GM21576 (cell line): ENCODE measurements at regions not wholly inside any gene's neighbourhood (a gene's known extent, or its start where the extent isn't known, plus 50 kb on each side); places are given as distances from the start of the nearest gene placed in this dataset.

ENCODE experiments used
- ATAC-seq: cut with Tn5 transposase; IDR thresholded peaks from one replicate; pipeline ENCODE4 v1.9.1; 2021; ENCODE audit warnings: mild to moderate bottlenecking, moderate library complexity; ENCODE audit not compliant: unreplicated experiment

DNA sequence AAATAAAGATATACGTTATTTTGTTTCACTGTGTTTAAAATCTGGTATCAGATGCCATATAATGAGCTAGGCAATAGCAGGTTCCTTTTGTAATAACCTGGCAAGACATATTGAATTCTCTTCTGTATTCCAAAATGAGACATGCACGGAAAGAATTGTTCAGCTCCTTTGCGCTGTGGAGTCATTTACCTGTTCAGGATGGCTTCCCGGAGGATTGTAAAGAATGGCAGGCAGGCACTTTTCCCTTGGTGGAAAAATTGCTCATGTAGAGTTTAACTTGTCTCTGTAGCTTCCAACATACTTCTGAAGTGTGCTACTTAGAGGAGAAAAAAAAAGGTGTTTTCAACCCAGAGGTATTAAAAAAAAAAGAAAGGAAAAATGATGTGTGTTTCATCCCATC is 805.2 kb downstream of the GALC start:
- ATAC-seq = no peak

DNA sequence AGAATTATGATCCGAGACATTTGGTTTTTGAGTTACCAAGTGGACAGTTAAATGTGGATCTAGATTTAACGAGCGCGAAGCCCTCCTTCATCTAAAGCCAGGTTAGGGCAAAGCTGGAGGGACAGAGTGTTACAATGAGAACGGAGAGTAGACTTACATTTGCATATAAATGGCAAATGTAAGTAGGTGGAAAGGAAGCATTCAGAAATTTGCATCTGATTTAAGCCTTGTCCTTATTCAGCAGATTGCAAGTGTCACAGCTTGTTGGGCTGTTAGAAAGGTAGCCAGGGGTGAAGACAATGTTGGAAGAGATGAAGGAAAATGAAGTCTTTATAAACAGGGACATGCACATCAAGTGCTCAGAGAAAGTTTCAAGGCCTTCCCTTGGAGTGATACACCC is 806.2 kb downstream of the GALC start:
- no peak for ATAC-seq

DNA sequence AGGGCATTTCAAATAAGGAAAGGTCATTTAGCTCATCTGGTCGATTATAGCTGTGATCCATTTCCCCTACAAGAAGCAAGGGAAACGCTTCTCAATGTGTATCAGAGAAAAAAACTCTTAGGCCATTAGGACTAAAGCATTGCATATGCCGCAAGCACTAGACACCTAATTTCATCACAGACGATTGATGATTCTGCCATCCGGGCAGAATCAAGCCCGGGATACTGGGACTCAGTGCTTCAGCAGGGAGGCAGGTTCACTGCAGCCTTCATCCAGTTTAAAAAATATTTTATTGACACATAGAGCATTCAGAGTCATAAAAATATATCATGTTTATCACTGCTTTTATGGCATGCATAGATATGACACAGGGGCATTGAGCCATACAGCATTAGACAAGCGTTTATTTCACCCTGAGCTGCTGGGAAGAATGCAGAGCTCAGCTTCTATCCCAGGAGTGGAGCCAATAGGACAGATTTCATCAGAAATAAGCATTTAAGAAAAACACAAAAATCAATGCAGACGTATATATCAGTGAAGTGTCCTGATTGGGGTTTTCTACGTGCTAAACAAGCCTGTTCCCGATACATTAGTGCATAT is 806.9 kb downstream of the GALC start:
- no peak for ATAC-seq

DNA sequence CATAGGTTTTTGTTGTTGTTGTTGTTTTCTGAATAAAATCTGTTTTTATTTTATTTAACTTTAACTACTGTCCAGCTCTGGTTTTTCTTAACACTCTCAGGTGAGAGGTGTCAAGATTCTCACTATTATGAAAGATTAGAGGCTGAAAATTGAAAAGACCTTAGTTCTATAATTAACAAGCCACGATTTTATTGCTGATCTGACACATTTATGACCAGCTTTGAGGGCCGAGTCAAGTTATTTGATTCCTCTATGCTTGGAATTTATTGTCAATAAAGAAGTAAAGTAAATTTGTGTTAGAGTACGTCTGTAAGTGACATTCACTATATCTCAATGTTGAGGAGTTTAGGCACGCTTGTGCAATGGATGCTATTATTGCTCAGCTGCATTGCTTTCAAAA is 808.8 kb downstream of the GALC start:
- no peak for ATAC-seq

DNA sequence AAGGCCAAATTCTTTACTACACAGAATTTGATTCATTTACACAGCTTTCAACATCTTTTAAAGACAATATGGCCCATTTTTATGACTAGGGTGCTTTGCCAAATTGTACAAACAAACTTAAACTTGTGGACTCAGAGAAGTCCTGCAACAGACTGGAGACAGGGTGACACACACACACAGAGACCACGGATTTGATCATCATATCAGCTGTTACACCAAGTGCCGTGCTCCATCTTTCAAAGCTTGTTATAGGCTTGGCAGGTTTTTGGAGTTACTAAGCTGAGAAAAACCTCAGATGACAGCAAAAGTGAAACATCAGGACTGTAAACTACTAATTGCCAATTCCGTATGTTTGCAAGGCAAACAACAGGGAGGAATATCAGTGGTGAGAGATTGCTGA is 811.7 kb downstream of the GALC start:
- ATAC-seq = no peak

DNA sequence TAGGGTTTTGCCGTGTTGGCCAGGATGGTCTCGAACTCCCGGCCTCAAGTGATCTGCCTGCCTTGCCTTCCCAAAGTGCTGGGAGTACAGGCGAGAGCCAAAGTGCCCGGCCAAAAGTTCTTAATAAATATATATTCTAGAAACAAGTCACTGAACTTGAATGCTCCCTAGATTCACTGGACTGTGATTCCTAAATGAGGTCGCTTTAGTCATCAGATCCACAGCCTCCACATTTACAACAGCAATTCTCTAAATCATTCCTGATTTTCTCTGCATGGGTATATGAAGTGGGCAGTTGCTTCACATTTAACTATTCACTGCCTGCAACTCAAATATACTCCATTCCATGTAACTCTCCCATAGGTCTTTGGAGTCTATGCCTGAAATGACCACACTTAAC is 813.0 kb downstream of the GALC start:
- ATAC-seq = no peak

DNA sequence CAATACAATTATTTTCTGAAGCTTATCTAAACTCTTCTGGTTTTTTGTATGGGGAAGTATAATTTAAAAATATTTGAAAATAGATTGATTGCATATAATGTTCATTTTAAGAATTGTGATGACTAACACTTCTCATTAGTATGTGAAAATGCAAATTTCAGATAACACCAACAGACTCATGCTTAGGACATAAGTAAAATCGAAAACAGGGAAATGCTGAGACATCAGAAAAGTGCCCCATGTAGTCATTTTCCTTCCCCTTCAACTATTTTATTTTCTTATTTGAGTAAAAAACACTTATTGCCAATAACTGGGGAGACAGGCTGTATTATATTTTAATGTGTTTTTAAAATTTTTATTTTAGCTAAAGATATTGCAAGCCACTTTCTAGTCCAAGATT is 814.7 kb downstream of the GALC start:
- ATAC-seq = no peak

DNA sequence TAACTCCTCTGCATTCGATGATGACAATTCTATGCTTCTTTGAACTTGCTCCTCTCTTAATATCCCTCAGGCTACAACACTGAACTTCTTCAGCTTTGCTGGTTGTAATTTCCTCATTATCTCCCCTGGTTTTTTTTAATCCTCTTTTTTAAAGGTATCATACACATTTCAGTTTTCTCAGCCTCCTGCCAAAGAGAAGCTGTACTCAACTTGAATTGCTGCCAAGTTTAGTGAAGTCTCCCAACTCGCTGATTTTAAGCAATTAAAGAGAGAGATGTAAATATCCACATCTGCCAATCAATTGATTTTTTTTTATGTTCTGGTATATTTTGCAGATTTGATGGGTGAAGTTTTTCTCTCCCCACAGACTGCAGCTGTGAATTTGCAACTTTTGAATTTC is 817.8 kb downstream of the GALC start:
- no peak for ATAC-seq

DNA sequence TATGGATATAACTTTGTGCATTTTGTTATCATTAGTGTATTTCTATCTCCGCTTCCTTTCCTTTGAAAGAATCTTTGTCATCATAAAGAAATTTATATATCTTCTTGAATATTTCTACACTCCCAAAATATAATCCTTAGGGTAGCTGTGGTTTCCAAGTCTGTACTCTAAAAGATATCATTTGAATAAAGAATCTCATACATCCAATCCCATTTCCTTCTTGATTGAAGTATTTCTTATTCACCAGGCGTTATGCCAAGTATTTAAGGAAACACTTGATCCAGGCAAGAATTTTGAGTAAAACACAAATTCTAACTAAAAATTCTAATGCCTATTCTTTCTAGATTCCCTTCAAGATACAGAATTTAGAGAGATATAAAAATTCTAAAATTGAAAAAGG is 821.8 kb downstream of the GALC start:
- no peak for ATAC-seq

DNA sequence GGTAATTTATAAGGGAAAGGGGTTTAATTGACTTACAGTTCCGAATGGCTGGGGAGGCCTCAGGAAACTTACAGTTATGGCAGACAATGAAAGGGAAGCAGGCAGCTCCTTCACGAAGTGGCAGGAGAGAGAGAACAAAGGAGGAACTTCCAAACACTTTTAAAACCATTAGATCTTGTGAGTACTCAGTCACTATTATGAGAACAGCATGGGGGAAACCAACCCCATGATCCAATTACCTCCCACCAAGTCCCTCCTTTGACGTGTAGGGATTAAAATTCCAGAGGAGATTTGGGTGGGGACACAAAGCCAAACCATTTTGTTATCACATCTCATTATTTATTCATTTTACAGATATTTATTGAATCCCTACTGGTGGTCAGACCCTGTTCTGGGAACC is 822.8 kb downstream of the GALC start:
- ATAC-seq = no peak

DNA sequence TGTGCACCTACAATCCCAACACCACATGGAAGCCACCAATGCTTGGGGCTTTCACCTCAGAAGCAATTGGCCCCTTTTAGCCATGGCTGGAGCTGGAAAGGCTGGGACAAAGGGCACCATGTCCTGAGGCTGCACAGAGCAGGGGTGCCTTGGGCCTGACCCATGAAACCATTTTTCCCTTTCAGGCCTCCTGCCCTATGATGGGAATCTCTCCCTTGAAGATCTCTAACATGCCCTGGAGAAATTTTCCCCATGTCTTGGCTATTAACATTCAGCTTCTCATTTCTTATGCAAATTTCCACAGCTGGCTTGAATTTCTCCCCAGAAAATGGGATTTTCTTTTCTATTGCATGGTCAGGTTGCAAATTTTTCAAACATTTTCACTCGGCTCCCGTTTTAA is 823.6 kb downstream of the GALC start:
- no peak for ATAC-seq

DNA sequence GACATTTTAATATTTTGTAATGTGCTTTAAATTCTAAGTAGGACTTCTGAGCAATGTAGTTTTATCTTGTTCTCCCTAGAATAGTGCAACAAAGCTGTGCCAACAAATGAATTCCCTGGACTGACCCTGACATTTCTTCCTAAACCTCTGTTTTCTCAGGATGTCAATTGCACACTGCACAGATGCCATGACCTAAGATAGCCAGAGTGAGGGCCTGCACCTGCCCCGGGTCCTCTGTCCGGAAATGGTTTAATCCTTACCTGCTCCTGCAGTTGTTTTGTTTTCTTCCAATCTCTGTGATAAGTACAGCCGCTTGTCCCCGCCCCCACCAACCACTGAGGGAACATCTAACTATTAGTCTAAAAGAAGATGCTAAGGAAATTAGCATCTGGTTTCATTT is 831.5 kb downstream of the GALC start:
- ATAC-seq = no peak

DNA sequence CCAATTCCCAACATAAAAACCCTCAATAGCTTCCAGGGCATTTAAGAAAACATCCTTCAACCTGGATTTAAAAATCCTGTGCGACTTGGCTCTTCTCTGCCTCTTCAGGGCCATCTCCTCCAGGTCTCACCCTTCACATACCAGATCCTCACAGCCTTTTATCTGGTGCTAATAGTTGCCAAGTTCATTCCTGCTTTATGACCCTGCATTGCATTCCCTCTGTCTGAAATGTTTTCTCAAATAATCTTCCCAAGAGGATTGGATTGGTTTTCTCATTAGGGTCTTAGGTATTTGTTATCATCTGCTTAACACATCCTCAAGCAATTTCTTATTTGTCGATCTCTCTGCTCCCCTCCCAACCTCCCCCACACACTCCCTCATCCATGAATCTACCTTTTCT is 832.0 kb downstream of the GALC start:
- no peak for ATAC-seq

DNA sequence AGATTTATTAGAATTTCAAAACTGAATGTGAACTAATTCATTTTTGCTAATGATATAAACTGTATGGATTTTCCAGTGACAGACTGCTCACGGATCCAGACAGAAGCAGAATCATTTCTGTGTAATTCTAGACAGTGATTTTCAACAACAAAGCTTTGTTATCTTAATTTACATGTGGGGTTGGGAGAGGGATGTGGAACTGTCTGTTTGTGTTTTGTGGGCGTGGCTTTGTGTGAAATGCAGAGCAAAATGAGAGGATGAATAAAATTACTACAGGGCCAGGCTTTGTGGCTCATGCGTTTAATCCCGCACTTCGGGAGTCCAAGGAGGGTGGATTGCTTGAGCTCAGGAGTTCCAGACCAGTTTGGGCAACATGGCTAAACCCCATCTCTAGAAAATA is 834.7 kb downstream of the GALC start:
- no peak for ATAC-seq

DNA sequence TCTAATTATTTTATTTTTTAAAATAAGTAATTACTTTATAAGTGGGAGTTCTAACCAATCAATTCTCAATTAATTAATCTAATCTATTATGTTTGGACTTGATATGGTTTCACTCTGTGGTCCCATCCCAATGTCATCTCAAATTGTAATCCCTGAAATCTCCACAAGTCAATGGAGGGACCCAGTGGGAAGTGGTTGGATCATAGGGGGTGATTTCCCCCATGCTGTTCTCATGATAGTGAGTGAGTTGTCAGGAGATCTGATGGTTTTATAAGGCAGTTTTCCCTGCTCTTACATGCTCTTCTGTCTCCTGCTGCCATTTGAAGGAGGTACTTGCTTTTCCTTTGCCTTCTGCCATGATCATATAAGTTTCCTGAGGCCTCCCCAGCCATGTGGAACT is 836.1 kb downstream of the GALC start:
- ATAC-seq = no peak

DNA sequence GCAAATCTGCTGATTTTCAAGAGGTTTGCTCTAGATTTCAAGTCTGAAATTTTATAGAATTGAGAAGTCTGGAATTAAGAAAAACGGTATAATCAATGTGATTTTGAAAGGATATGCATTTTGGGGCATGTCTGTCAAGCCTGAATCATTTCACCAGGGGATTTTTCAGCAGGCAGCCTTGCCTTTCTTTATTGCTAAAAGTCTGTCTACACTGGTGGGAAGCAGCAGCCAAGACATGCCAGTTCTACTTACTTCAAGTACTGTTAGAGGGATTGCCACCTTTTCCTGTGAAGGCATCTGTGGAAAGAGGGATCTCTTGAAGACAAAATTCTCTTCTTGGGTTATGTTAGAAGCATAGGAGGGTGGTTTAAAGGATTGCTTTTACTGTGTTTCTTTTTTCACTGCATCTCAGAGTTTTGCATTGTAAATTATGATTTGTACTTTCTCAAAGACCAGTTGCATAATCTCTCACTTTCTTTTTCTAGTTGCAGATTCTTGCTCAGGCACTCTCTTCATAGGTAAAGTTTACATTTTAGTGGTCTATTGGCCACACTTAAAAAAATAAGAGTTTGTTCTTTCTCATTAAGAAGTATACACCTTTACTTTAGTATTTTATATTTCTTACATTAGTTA is 837.0 kb downstream of the GALC start:
- no peak for ATAC-seq

DNA sequence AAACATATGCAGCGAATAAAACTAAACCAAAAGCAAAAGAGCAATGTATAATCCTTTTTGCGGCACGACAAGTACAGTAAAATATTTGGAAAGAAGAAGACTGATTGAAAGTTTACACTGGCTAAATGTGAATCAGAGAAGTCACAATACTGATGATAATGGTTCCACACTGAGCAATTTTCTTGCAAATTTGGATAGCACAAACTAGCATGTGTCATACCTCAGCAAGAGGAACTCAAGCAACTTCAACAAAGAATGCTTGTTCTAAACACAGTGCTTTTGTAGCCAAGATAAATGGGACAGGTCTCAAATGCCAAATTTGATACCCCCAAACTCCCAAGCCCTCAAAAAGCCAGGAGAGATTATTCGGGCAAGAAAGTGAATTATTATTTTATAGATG is 839.1 kb downstream of the GALC start:
- ATAC-seq = no peak

DNA sequence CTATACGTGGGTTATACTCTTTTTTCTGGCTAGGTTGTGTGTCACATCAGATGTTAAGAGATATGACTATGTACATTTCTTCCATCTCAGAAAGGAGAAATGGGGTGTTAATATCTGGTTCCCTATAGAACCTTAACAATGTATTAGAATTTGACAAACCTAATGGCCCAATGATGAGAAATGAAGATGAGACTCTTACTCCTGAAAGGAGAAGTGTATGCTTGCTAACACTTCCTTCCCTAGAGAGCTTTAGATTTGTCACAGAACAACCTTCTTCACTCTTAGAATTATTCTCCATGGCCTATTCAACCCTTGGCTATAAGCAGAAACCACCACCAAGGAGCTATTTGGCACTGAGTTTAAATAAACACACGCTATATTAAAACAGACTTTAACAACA is 839.6 kb downstream of the GALC start:
- ATAC-seq = no peak

DNA sequence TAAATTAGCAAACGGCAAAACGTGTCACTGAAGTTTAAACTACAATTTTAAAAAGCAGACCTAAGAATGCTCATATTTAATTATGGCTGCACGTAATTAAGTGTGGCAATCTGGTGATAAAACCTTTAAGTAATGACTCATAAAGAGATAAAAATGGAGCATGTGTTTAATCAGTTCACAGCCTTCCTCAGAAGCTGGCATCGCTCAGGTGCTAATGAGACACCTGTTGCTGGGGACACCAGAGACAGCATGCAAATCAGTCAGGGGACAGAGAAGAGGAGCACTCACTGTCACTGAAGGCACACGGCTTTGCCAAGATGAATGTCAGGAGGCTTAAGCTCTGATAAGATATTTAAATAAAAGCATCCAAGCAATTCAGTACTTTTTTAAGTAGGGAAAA is 840.3 kb downstream of the GALC start:
- no peak for ATAC-seq

DNA sequence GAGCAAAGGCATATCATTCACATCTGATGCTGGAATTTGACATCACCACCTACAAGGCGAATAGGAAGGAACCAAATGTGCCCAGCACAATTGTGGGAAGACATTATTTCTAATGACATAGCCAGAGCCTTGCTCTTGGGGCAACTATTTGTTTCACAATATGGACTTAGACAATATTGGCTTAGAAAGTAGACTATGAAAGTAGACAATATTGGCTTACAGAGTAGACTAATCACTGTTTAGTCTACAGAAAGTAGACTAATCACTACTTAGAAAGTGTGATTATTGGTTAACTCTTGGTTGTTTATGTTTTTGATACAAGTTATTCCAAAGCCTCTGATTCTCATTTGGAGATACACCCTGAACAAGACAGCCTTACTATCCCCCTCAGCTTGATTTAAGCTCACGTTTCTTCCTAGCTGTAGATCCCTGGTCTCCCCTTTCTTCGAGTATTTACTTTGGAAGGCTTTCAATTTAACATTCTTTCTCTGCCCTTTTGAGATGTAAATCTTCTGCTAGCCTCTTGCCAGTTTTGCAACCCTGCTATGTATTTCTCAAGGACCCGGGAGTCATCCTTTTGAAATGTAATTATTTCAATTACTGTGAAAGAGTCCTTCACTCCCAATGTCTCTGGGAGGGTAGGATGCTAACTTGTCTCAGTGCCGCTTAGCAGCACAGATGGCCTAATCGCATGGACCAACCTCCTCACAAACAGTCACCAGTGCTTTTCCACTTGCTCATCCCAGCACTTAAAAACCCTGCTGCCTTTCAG is 843.2 kb downstream of the GALC start:
- no peak for ATAC-seq

DNA sequence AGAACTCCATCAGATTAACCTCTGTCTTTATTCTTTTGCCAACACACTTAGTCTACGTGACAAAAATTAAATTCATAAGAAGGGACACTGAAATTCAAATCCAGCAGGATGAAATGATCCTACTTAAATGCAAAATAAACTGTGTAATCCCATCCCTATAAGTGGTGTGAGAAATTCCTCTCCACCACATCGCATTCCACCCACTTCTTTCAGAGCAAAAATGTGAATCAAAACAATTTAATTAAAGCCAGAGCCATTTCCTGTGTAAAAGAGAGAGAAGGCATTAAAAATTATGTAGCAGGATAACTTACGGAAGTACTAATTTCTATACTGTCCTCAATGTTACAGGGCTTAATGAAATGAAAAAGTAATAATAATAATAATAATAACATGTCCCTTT is 844.3 kb downstream of the GALC start:
- ATAC-seq = no peak

DNA sequence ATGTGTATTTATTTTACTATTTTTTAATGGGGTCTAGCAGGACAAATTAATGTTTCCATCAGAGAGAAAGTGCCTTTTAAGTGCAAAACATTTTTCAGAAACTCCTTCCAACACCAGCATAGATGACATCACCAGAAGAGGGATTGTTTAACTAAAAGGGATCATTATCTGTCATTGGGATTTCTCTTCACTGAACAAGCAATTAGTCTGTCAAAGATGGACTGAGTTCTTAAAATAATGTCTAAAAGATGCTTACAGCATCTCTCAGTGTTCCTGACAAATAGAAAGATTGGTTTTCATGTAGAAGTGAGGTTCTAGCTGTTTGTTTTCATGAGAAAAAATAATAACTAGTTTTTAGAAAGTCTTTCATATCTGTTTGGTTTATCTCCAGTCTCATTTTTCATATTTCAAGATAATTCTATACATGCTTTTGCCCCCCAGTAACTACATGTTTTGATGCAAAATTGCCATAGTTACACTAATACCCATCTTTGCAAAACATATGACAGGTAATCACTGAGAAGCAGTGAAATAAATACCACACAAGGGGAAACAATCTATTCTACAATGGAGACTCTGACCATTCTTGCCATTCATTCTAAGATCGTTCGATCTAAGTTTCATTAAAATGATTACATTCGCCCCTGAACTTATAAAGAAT is 850.3 kb downstream of the GALC start:
- ATAC-seq = no peak
